ENCODE measurements at regions not wholly inside any gene's neighbourhood (a gene's known extent, or its start where the extent isn't known, plus 50 kb on each side); places are given as distances from the start of the nearest gene placed in this dataset.
"Not testable (repeated sequence)": the region's sequence is repeated elsewhere in the genome, so short reads cannot be mapped to it uniquely, and the experiment has no call there.

DNA sequence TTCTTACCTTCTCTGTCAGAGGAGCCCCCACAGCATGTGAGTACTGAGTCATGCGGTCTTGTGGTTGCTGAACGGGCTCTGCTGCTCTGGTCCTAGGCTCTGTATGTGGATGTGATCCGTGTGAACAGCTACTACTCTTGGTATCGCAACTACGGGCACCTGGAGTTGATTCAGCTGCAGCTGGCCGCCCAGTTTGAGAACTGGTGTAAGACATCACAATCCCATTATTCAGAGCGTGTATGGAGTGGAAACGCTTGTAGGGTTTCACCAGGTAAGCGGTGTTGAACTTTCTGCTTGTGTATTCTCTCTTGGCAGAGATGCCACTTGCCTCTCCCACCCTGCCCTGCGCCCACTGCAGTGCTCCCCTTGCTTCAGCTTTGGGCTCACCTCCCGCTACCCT, 1356.2 kb downstream of the CDH12 start:
- TF ChIP-seq, protein P1, sequence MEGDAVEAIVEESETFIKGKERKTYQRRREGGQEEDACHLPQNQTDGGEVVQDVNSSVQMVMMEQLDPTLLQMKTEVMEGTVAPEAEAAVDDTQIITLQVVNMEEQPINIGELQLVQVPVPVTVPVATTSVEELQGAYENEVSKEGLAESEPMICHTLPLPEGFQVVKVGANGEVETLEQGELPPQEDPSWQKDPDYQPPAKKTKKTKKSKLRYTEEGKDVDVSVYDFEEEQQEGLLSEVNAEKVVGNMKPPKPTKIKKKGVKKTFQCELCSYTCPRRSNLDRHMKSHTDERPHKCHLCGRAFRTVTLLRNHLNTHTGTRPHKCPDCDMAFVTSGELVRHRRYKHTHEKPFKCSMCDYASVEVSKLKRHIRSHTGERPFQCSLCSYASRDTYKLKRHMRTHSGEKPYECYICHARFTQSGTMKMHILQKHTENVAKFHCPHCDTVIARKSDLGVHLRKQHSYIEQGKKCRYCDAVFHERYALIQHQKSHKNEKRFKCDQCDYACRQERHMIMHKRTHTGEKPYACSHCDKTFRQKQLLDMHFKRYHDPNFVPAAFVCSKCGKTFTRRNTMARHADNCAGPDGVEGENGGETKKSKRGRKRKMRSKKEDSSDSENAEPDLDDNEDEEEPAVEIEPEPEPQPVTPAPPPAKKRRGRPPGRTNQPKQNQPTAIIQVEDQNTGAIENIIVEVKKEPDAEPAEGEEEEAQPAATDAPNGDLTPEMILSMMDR (IDR thresholded peaks at IDR 0.05; ENCODE audit: insufficient read depth, low read length): not testable (repeated sequence)
- not testable (repeated sequence) for TF ChIP-seq POLR2AphosphoS5, GABPA (IDR thresholded peaks at IDR 0.05; ENCODE audit: low read depth)
- TF ChIP-seq, protein P2, sequence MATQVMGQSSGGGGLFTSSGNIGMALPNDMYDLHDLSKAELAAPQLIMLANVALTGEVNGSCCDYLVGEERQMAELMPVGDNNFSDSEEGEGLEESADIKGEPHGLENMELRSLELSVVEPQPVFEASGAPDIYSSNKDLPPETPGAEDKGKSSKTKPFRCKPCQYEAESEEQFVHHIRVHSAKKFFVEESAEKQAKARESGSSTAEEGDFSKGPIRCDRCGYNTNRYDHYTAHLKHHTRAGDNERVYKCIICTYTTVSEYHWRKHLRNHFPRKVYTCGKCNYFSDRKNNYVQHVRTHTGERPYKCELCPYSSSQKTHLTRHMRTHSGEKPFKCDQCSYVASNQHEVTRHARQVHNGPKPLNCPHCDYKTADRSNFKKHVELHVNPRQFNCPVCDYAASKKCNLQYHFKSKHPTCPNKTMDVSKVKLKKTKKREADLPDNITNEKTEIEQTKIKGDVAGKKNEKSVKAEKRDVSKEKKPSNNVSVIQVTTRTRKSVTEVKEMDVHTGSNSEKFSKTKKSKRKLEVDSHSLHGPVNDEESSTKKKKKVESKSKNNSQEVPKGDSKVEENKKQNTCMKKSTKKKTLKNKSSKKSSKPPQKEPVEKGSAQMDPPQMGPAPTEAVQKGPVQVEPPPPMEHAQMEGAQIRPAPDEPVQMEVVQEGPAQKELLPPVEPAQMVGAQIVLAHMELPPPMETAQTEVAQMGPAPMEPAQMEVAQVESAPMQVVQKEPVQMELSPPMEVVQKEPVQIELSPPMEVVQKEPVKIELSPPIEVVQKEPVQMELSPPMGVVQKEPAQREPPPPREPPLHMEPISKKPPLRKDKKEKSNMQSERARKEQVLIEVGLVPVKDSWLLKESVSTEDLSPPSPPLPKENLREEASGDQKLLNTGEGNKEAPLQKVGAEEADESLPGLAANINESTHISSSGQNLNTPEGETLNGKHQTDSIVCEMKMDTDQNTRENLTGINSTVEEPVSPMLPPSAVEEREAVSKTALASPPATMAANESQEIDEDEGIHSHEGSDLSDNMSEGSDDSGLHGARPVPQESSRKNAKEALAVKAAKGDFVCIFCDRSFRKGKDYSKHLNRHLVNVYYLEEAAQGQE (IDR thresholded peaks at IDR 0.05; ENCODE audit: insufficient replicate concordance, low read depth): not testable (repeated sequence)
